Fibroblast of upper back skin (primary cell): ENCODE measurements at regions not wholly inside any gene's neighbourhood (a gene's known extent, or its start where the extent isn't known, plus 50 kb on each side); places are given as distances from the start of the nearest gene placed in this dataset.
A peak's percentile ranks its signal among the peaks of the same experiment; 100 is the strongest.
"Not testable (repeated sequence)": the region's sequence is repeated elsewhere in the genome, so short reads cannot be mapped to it uniquely, and the experiment has no call there.

Experiments
- DNase-seq: peaks from one replicate; pipeline ENCODE4 v3.0.0-alpha.2; 2013

GRCh38 chr12:4822572-4822971 is 87.1 kb upstream of the KCNA1 start:
- no peak for DNase-seq

- peak; percentile 92 for DNase-seq
Observed at GRCh38 chr12:4824380-4824779, 85.3 kb upstream of the KCNA1 start.

GRCh38 chr12:4825011-4825858 is 84.5 kb upstream of the KCNA1 start:
- no peak for DNase-seq

- no peak for DNase-seq
Observed at GRCh38 chr12:4826909-4827308, 82.8 kb upstream of the KCNA1 start.

- no peak for DNase-seq
Observed at GRCh38 chr12:4828176-4828575, 81.5 kb upstream of the KCNA1 start.

- no peak for DNase-seq
Observed at GRCh38 chr12:4829161-4829792, 80.4 kb upstream of the KCNA1 start.

- DNase-seq: no peak
Observed at GRCh38 chr12:4829793-4830162, 79.9 kb upstream of the KCNA1 start.

GRCh38 chr12:4830556-4831210 is 79.0 kb upstream of the KCNA1 start:
- DNase-seq: no peak

- DNase-seq: no peak
Observed at GRCh38 chr12:4833053-4833452, 76.7 kb upstream of the KCNA1 start.

GRCh38 chr12:4833524-4833923 is 76.2 kb upstream of the KCNA1 start:
- DNase-seq: no peak

GRCh38 chr12:4842401-4842800 is 67.3 kb upstream of the KCNA1 start:
- not testable (repeated sequence) for DNase-seq

- no peak for DNase-seq
Observed at GRCh38 chr12:4843907-4844306, 65.8 kb upstream of the KCNA1 start.

GRCh38 chr12:4847713-4848112 is 62.0 kb upstream of the KCNA1 start:
- DNase-seq: no peak

GRCh38 chr12:4849115-4849541 is 60.6 kb upstream of the KCNA1 start:
- peak; percentile 33 for DNase-seq

- DNase-seq: no peak
Observed at GRCh38 chr12:4849795-4850345, 59.8 kb upstream of the KCNA1 start.

- DNase-seq: no peak
Observed at GRCh38 chr12:4850857-4851380, 58.8 kb upstream of the KCNA1 start.

GRCh38 chr12:4852308-4852707 is 57.4 kb upstream of the KCNA1 start:
- DNase-seq: no peak

GRCh38 chr12:4852911-4853310 is 56.8 kb upstream of the KCNA1 start:
- no peak for DNase-seq

GRCh38 chr12:4855121-4855924 is 54.4 kb upstream of the KCNA1 start:
- DNase-seq: peak; percentile 85

GRCh38 chr12:4856596-4856995 is 53.1 kb upstream of the KCNA1 start:
- DNase-seq: no peak

GRCh38 chr12:4857472-4858291 is 52.0 kb upstream of the KCNA1 start:
- DNase-seq: peak; percentile 62

GRCh38 chr12:4858386-4858785 is 51.3 kb upstream of the KCNA1 start:
- no peak for DNase-seq
